NOMO-1 treated with DMSO at 0.1 percent for 48 hours (cell line): ENCODE measurements at regions not wholly inside any gene's neighbourhood (a gene's known extent, or its start where the extent isn't known, plus 50 kb on each side); places are given as distances from the start of the nearest gene placed in this dataset.

ENCODE experiments used
- DNase-seq: peaks from one replicate; lab custom pipeline; 2025; ENCODE audit not compliant: unreplicated experiment; lab: John Stamatoyannopoulos, UW

- DNase-seq: no peak
Measured at GRCh38 chr5:168008555-168008954, 282.9 kb upstream of the WWC1 start.

GRCh38 chr5:168011096-168011495 is 280.3 kb upstream of the WWC1 start:
- no peak for DNase-seq

- no peak for DNase-seq
Measured at GRCh38 chr5:168012006-168012405, 279.4 kb upstream of the WWC1 start.

- DNase-seq: no peak
Measured at GRCh38 chr5:168013546-168013945, 277.9 kb upstream of the WWC1 start.

- no peak for DNase-seq
Measured at GRCh38 chr5:168014433-168015123, 276.9 kb upstream of the WWC1 start.

- DNase-seq: no peak
Measured at GRCh38 chr5:168015506-168015905, 275.9 kb upstream of the WWC1 start.

GRCh38 chr5:168017313-168017712 is 274.1 kb upstream of the WWC1 start:
- DNase-seq: no peak

GRCh38 chr5:168019143-168019542 is 272.3 kb upstream of the WWC1 start:
- DNase-seq: no peak

- no peak for DNase-seq
Measured at GRCh38 chr5:168020542-168021294, 270.7 kb upstream of the WWC1 start.

- DNase-seq: no peak
Measured at GRCh38 chr5:168022446-168023169, 268.8 kb upstream of the WWC1 start.

- DNase-seq: no peak
Measured at GRCh38 chr5:168023191-168023590, 268.3 kb upstream of the WWC1 start.

GRCh38 chr5:168024306-168024705 is 267.1 kb upstream of the WWC1 start:
- no peak for DNase-seq

GRCh38 chr5:168027007-168027406 is 264.4 kb upstream of the WWC1 start:
- DNase-seq: no peak

- no peak for DNase-seq
Measured at GRCh38 chr5:168030912-168031311, 260.5 kb upstream of the WWC1 start.

- no peak for DNase-seq
Measured at GRCh38 chr5:168031614-168032013, 259.8 kb upstream of the WWC1 start.

GRCh38 chr5:168039039-168039438 is 252.4 kb upstream of the WWC1 start:
- no peak for DNase-seq

- no peak for DNase-seq
Measured at GRCh38 chr5:168039566-168040248, 251.7 kb upstream of the WWC1 start.

- DNase-seq: no peak
Measured at GRCh38 chr5:168041583-168041982, 249.9 kb upstream of the WWC1 start.

GRCh38 chr5:168042284-168043068 is 249.0 kb upstream of the WWC1 start:
- no peak for DNase-seq

- DNase-seq: no peak
Measured at GRCh38 chr5:168046163-168046562, 245.3 kb upstream of the WWC1 start.
